KMS-11 (cell line): ENCODE measurements at regions not wholly inside any gene's neighbourhood (a gene's known extent, or its start where the extent isn't known, plus 50 kb on each side); places are given as distances from the start of the nearest gene placed in this dataset.

Experiments
- H2AFZ ChIP-seq: fragments of 200-600 bp; sonication (generic); 2 replicates; pipeline ENCODE4 v1.6.1; 2016; ENCODE audit warnings: antibody characterized with exemption, mixed run types, low read depth
- H3K27ac ChIP-seq: fragments of 200-600 bp; sonication (generic); 2 replicates; pipeline ENCODE4 v1.6.1; 2016; ENCODE audit warnings: mild to moderate bottlenecking, mixed run types
- H3K27me3 ChIP-seq: fragments of 200-600 bp; sonication (generic); 2 replicates; pipeline ENCODE4 v1.6.1; 2017; ENCODE audit warnings: mild to moderate bottlenecking, low read depth, mixed run types, moderate library complexity; ENCODE audit not compliant: insufficient read depth
- H3K36me3 ChIP-seq: fragments of 200-600 bp; sonication (generic); 2 replicates; pipeline ENCODE4 v1.6.1; 2017; ENCODE audit warnings: mild to moderate bottlenecking, mixed run types; ENCODE audit not compliant: insufficient read depth
- H3K4me1 ChIP-seq: fragments of 200-600 bp; sonication (generic); 2 replicates; pipeline ENCODE4 v1.6.1; 2016; ENCODE audit warnings: mild to moderate bottlenecking, low read depth, mixed run types; ENCODE audit not compliant: poor library complexity, severe bottlenecking
- H3K4me2 ChIP-seq: fragments of 200-600 bp; sonication (generic); 2 replicates; pipeline ENCODE4 v1.7.0; 2016; ENCODE audit warnings: mild to moderate bottlenecking, mixed run types
- H3K4me3 ChIP-seq: fragments of 200-600 bp; sonication (generic); IDR thresholded peaks from 2 replicates; pipeline ENCODE4 v1.6.1; 2017; ENCODE audit warnings: low read depth, low read length, mixed read lengths; ENCODE audit not compliant: insufficient read depth
- H3K79me2 ChIP-seq: fragments of 200-600 bp; sonication (generic); 2 replicates; pipeline ENCODE4 v1.6.1; 2016; ENCODE audit warnings: low read depth, mixed run types; ENCODE audit not compliant: insufficient read depth
- H3K9ac ChIP-seq: fragments of 200-600 bp; sonication (generic); 2 replicates; pipeline ENCODE4 v1.6.1; 2016; ENCODE audit warnings: mild to moderate bottlenecking, mixed run types
- H4K20me1 ChIP-seq: fragments of 200-600 bp; sonication (generic); 2 replicates; pipeline ENCODE4 v1.6.1; 2016; ENCODE audit warnings: mild to moderate bottlenecking, mixed run types; ENCODE audit not compliant: insufficient read depth
- TF ChIP-seq, protein P1 (sequence below): fragments of 200-600 bp; sonication (generic); conservative IDR thresholded peaks from 2 replicates; pipeline ENCODE4 v1.6.1; 2017; ENCODE audit warnings: low read depth, mild to moderate bottlenecking, antibody characterized with exemption, low read length, moderate library complexity, mixed read lengths

GRCh38 chr5:92944903-92945604 lies 636.0 kb downstream of the NR2F1-AS1 start:
- Histone ChIP-seq H3K9ac (no peak overlapping the region), H2AFZ (no peak overlapping the region)

DNA sequence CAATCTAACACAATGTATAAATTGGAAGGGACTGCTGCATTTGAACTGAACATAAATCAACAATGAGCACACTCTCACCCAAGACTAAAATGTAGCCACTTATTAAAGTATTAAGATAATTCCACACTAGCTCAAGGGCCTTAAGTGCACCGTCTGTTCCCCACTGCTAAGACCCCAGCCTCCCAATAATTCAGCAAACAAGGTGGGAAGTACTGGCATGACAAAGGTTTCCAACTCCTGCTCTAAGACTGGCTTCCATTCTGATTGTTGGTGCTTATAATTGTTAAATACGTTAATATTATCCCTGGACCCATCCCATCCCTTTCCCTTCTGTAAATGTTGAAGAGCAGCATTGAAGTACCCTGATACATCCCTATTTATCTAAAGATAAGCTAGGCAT lies 636.7 kb downstream of the NR2F1-AS1 start:
- H3K4me2 ChIP-seq, result no peak overlapping the region
- TF ChIP-seq, protein P1, sequence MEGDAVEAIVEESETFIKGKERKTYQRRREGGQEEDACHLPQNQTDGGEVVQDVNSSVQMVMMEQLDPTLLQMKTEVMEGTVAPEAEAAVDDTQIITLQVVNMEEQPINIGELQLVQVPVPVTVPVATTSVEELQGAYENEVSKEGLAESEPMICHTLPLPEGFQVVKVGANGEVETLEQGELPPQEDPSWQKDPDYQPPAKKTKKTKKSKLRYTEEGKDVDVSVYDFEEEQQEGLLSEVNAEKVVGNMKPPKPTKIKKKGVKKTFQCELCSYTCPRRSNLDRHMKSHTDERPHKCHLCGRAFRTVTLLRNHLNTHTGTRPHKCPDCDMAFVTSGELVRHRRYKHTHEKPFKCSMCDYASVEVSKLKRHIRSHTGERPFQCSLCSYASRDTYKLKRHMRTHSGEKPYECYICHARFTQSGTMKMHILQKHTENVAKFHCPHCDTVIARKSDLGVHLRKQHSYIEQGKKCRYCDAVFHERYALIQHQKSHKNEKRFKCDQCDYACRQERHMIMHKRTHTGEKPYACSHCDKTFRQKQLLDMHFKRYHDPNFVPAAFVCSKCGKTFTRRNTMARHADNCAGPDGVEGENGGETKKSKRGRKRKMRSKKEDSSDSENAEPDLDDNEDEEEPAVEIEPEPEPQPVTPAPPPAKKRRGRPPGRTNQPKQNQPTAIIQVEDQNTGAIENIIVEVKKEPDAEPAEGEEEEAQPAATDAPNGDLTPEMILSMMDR, result no peak
- H3K27ac ChIP-seq, result no peak overlapping the region
- H2AFZ ChIP-seq, result no peak overlapping the region
- H3K79me2 ChIP-seq, result no peaks in the 10 kb centered on the region
- H3K27me3 ChIP-seq, result no peaks in the 10 kb centered on the region
- no peaks in the 10 kb centered on the region for H3K4me1 ChIP-seq
- H4K20me1 ChIP-seq, result no peaks in the 10 kb centered on the region
- H3K4me3 ChIP-seq, result no peak overlapping the region
- H3K36me3 ChIP-seq, result no peaks in the 10 kb centered on the region
- H3K9ac ChIP-seq, result no peak overlapping the region

More at GRCh38 chr5:92944903-92945604, 636.0 kb downstream of the NR2F1-AS1 start:
- Histone ChIP-seq H3K27ac (no peak overlapping the region), H3K4me2 (no peak overlapping the region), H4K20me1 (no peaks in the 10 kb centered on the region), H3K4me1 (no peaks in the 10 kb centered on the region), H3K36me3 (no peaks in the 10 kb centered on the region), H3K4me3 (no peak overlapping the region), H3K27me3 (no peaks in the 10 kb centered on the region), H3K79me2 (no peaks in the 10 kb centered on the region)
- TF ChIP-seq, protein P1, result no peak

GRCh38 chr5:92942762-92943161 lies 638.3 kb downstream of the NR2F1-AS1 start:
- Histone ChIP-seq H3K27me3 (no peaks in the 10 kb centered on the region), H3K9ac (no peak overlapping the region), H3K4me2 (no peak overlapping the region), H2AFZ (no peak overlapping the region), H3K79me2 (no peaks in the 10 kb centered on the region), H4K20me1 (no peaks in the 10 kb centered on the region), H3K4me1 (no peaks in the 10 kb centered on the region), H3K27ac (no peak overlapping the region), H3K4me3 (no peak overlapping the region), H3K36me3 (no peaks in the 10 kb centered on the region)
- TF ChIP-seq, protein P1, result no peak

- no peaks in the 10 kb centered on the region for H3K36me3 ChIP-seq
- no peak overlapping the region for H3K9ac ChIP-seq
- no peak overlapping the region for H3K4me3 ChIP-seq
- TF ChIP-seq, protein P1, result no peak
- H4K20me1 ChIP-seq, result no peaks in the 10 kb centered on the region
- H3K4me1 ChIP-seq, result no peaks in the 10 kb centered on the region
- H3K27ac ChIP-seq, result no peak overlapping the region
- no peaks in the 10 kb centered on the region for H3K79me2 ChIP-seq
- H2AFZ ChIP-seq, result no peak overlapping the region
- no peak overlapping the region for H3K4me2 ChIP-seq
- no peaks in the 10 kb centered on the region for H3K27me3 ChIP-seq
These were observed 639.2 kb downstream of the NR2F1-AS1 start for GRCh38 chr5:92941806-92942205.
